HEK293T (cell line): ENCODE measurements at regions not wholly inside any gene's neighbourhood (a gene's known extent, or its start where the extent isn't known, plus 50 kb on each side); places are given as distances from the start of the nearest gene placed in this dataset.

Experiments
- CTCF ChIA-PET: fragments of 350-600 bp; formaldehyde crosslinking; extraction: SDS; loops from one replicate; lab custom pipeline; 2021; ENCODE audit warnings: antibody characterized with exemption, inconsistent platforms; lab: Yijun Ruan, JAX
- POLR2A ChIA-PET: fragments of 350-600 bp; formaldehyde crosslinking; extraction: SDS; loops from one replicate; lab custom pipeline; 2020; ENCODE audit warnings: antibody characterized with exemption, inconsistent platforms; lab: Yijun Ruan, JAX
- DNase-seq: peaks from one replicate; pipeline ENCODE4 v3.0.0; 2012; ENCODE audit warnings: mixed read lengths; ENCODE audit errors: extremely low spot score
- ARNT ChIP-seq: fragments of 450-650 bp; IDR thresholded peaks from 2 replicates; pipeline ENCODE4 v1.6.1; 2017; ENCODE audit warnings: mild to moderate bottlenecking
- BHLHE40 ChIP-seq: fragments of 450-650 bp; IDR thresholded peaks from 2 replicates; pipeline ENCODE4 v1.6.1; 2016; ENCODE audit warnings: mild to moderate bottlenecking, moderate library complexity, borderline replicate concordance
- CTBP1 ChIP-seq: fragments of 450-650 bp; IDR thresholded peaks from 2 replicates; pipeline ENCODE4 v1.6.1; 2016; ENCODE audit warnings: borderline replicate concordance
- ELF4 ChIP-seq: fragments of 450-650 bp; IDR thresholded peaks from 2 replicates; pipeline ENCODE4 v1.6.1; 2017; ENCODE audit warnings: antibody characterized with exemption
- FOXA1 ChIP-seq: fragments of 450-650 bp; IDR thresholded peaks from 2 replicates; pipeline ENCODE4 v1.6.1; 2016; ENCODE audit warnings: mild to moderate bottlenecking
- FOXK2 ChIP-seq: fragments of 450-650 bp; IDR thresholded peaks from 2 replicates; pipeline ENCODE4 v1.6.1; 2016; ENCODE audit warnings: mild to moderate bottlenecking
- FOXM1 ChIP-seq: fragments of 450-650 bp; IDR thresholded peaks from 2 replicates; pipeline ENCODE4 v1.6.1; 2017; ENCODE audit warnings: mild to moderate bottlenecking, borderline replicate concordance
- HDGF ChIP-seq: fragments of 450-650 bp; IDR thresholded peaks from 2 replicates; pipeline ENCODE4 v1.6.1; 2017; ENCODE audit warnings: antibody characterized with exemption, borderline replicate concordance
- L3MBTL2 ChIP-seq: fragments of 450-650 bp; conservative IDR thresholded peaks from 2 replicates; pipeline ENCODE4 v1.6.1; 2016; ENCODE audit warnings: mild to moderate bottlenecking
- LEF1 ChIP-seq: fragments of 450-650 bp; IDR thresholded peaks from 2 replicates; pipeline ENCODE4 v1.6.1; 2017; ENCODE audit warnings: mild to moderate bottlenecking, borderline replicate concordance
- NFRKB ChIP-seq: fragments of 450-650 bp; IDR thresholded peaks from 2 replicates; pipeline ENCODE4 v1.6.1; 2016; ENCODE audit warnings: mild to moderate bottlenecking, moderate library complexity
- PKNOX1 ChIP-seq: fragments of 450-650 bp; IDR thresholded peaks from 2 replicates; pipeline ENCODE4 v1.6.1; 2016
- SP1 ChIP-seq: fragments of 450-650 bp; IDR thresholded peaks from 2 replicates; pipeline ENCODE4 v1.6.1; 2017
- SUZ12 ChIP-seq: fragments of 450-650 bp; IDR thresholded peaks from 2 replicates; pipeline ENCODE4 v1.6.1; 2016; ENCODE audit warnings: mild to moderate bottlenecking
- TARDBP ChIP-seq: fragments of 450-650 bp; IDR thresholded peaks from 2 replicates; pipeline ENCODE4 v1.6.1; 2016
- ZNF384 ChIP-seq: fragments of 450-650 bp; IDR thresholded peaks from 2 replicates; pipeline ENCODE4 v1.6.1; 2016

GRCh38 chr10:94213980-94214379 is 148.8 kb downstream of the NOC3L start:
- POLR2A ChIA-PET, result no interaction called here
- no peak for TF ChIP-seq ELF4
- TF ChIP-seq SP1, result no peak
- TF ChIP-seq TARDBP, result no peak
- no peak for TF ChIP-seq FOXM1
- no peak for TF ChIP-seq FOXK2
- TF ChIP-seq NFRKB, result no peak
- TF ChIP-seq ZNF384, result no peak
- no peak for TF ChIP-seq HDGF
- CTCF ChIA-PET, result no interaction called here
- no peak for DNase-seq

- no peak for TF ChIP-seq NFRKB
- no peak for TF ChIP-seq PKNOX1
- ChIA-PET CTCF (no interaction called here), POLR2A (no interaction called here)
- DNase-seq, result no peak
Measured at GRCh38 chr10:94214481-94214893, 148.3 kb downstream of the NOC3L start.

- ChIA-PET CTCF (no interaction called here), POLR2A (no interaction called here)
- no peak for DNase-seq
- TF ChIP-seq ELF4 (no peak), CTBP1 (no peak), ARNT (no peak), FOXK2 (no peak), SUZ12 (no peak), NFRKB (no peak), FOXA1 (no peak), ZNF384 (no peak), L3MBTL2 (no peak), PKNOX1 (no peak)
Measured at GRCh38 chr10:94216201-94216600, 146.5 kb downstream of the NOC3L start.

- no peak for DNase-seq
- POLR2A ChIA-PET, result no interaction called here
- CTCF ChIA-PET, result no interaction called here
- TF ChIP-seq LEF1 (no peak), NFRKB (no peak), ZNF384 (no peak)
Measured at GRCh38 chr10:94217411-94217810, 145.3 kb downstream of the NOC3L start.

GRCh38 chr10:94218493-94219183 is 144.1 kb downstream of the NOC3L start:
- no peak for TF ChIP-seq TARDBP
- no peak for TF ChIP-seq FOXM1
- no peak for TF ChIP-seq BHLHE40
- TF ChIP-seq ZNF384, result no peak
- TF ChIP-seq FOXK2, result no peak
- TF ChIP-seq LEF1, result no peak
- TF ChIP-seq ELF4, result no peak
- TF ChIP-seq SUZ12, result no peak
- TF ChIP-seq SP1, result no peak
- TF ChIP-seq CTBP1, result no peak
- TF ChIP-seq NFRKB, result no peak
- no peak for TF ChIP-seq PKNOX1
- no peak for TF ChIP-seq L3MBTL2
- no peak for TF ChIP-seq FOXA1
- CTCF ChIA-PET, result no interaction called here
- POLR2A ChIA-PET, result no interaction called here
- DNase-seq, result no peak

GRCh38 chr10:94219829-94220228 is 142.9 kb downstream of the NOC3L start:
- ChIA-PET POLR2A (no interaction called here), CTCF (no interaction called here)
- TF ChIP-seq HDGF, result no peak
- no peak for TF ChIP-seq L3MBTL2
- no peak for TF ChIP-seq SUZ12
- TF ChIP-seq ELF4, result no peak
- TF ChIP-seq FOXA1, result no peak
- no peak for TF ChIP-seq PKNOX1
- TF ChIP-seq TARDBP, result no peak
- TF ChIP-seq LEF1, result no peak
- no peak for DNase-seq

- DNase-seq, result no peak
- ChIA-PET CTCF (no interaction called here), POLR2A (no interaction called here)
- no peak for TF ChIP-seq ELF4
- TF ChIP-seq TARDBP, result no peak
- no peak for TF ChIP-seq ARNT
- no peak for TF ChIP-seq CTBP1
- TF ChIP-seq HDGF, result no peak
- no peak for TF ChIP-seq BHLHE40
- no peak for TF ChIP-seq FOXK2
- no peak for TF ChIP-seq LEF1
- no peak for TF ChIP-seq SUZ12
- TF ChIP-seq PKNOX1, result no peak
- no peak for TF ChIP-seq ZNF384
- no peak for TF ChIP-seq FOXM1
- no peak for TF ChIP-seq L3MBTL2
- TF ChIP-seq SP1, result no peak
Measured at GRCh38 chr10:94220717-94221116, 142.0 kb downstream of the NOC3L start.
